Esophagus muscularis mucosa (tissue), 4 donors: ENCODE measurements at regions not wholly inside any gene's neighbourhood (a gene's known extent, or its start where the extent isn't known, plus 50 kb on each side); places are given as distances from the start of the nearest gene placed in this dataset.
A peak's percentile ranks its signal among the peaks of the same experiment; 100 is the strongest.

ENCODE experiments used
- DNase-seq: peaks from one replicate; pipeline ENCODE4 v3.0.0-alpha.2; 2017; ENCODE audit errors: extremely low spot score
- H3K27ac ChIP-seq, 4 donors: fragments of 200-600 bp; sonication (generic); replicated peaks in 1 of 4; 1 replicate in 3 of 4; 2 replicates in 1 of 4; pipeline ENCODE4 v1.5.1; 2016 to 2019; ENCODE audit warnings: mild to moderate bottlenecking in 1 of 4
- H3K27me3 ChIP-seq, 4 donors: fragments of 200-600 bp; sonication (generic); one replicate each; pipeline versions ENCODE4 v1.5.1 to v1.6.0; 2016 to 2019
- H3K36me3 ChIP-seq, 4 donors: fragments of 200-600 bp; sonication (generic); one replicate each; pipeline ENCODE4 v1.5.1; 2016 to 2019
- H3K4me1 ChIP-seq, 4 donors: fragments of 200-600 bp; sonication (generic); one replicate each; pipeline ENCODE4 v1.5.1; 2016 to 2019
- H3K4me3 ChIP-seq, 4 donors: fragments of 200-600 bp; sonication (generic); 1 replicate in 2 of 4; 2 replicates in 2 of 4; pipeline ENCODE4 v1.5.1; 2016 to 2019; ENCODE audit warnings: mild to moderate bottlenecking in 4 of 4, moderate library complexity in 1 of 4
- H3K9me3 ChIP-seq, 4 donors: fragments of 200-600 bp; sonication (generic); 1 replicate in 3 of 4; 2 replicates in 1 of 4; pipeline ENCODE4 v1.5.1; 2016 to 2019
- EP300 ChIP-seq: sonication (generic); formaldehyde crosslinking; IDR thresholded peaks from one replicate; pipeline ENCODE4 v1.6.1; 2017; ENCODE audit warnings: antibody characterized with exemption
- POLR2A ChIP-seq: fragments of 450-650 bp; IDR thresholded peaks from one replicate; pipeline ENCODE4 v1.6.1; 2017; ENCODE audit warnings: antibody characterized with exemption, moderate library complexity, mild to moderate bottlenecking, low read depth
- POLR2AphosphoS5 ChIP-seq, 2 donors: sonication (generic); formaldehyde crosslinking; IDR thresholded peaks; one replicate each; pipeline ENCODE4 v1.6.1; 2017; ENCODE audit warnings: antibody characterized with exemption in 2 of 2
- WGBS: methylation state at CpG from one replicate; pipeline ENCODE4 v1.1.5; 2018; 5-methylcytosine and 5-hydroxymethylcytosine counted together
- intact Hi-C: fragments of 100-400 bp; cut with DNase I; formaldehyde crosslinking; loops from one replicate; pipeline ENCODE4 v1.15.1; 2023
- TF ChIP-seq, protein P1 (sequence below), 3 experiments: fragments of 200-600 bp in 2 of 3; fragments of 450-650 bp in 1 of 3; sonication (generic) in 2 of 3; IDR thresholded peaks; one replicate each; pipeline ENCODE4 v1.5.1; 2017 to 2019; ENCODE audit warnings: antibody characterized with exemption in 3 of 3, mild to moderate bottlenecking in 2 of 3, moderate library complexity in 1 of 3

DNA sequence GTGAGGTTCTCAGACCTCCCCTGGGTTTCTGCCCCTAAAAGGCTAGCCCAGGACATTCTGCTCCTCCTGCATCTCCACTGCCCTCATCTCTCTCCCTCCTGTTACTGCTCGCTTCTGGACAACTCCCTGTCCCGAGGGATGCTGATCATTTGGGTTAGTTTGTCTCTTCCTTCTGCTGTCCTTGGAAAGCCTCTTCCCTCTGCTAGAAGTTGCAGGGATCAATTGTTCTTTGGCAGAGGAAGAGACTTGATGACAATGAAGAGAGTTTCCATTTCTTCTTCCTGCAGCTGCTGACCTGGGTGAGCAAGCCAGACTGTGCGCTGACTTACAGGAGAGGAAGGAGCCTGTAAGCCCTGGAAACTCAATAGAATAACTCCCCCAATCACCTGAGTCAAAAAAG is 68.9 kb downstream of the RDH14 start:
- Histone ChIP-seq H3K27me3 (no peaks in the 10 kb centered on the region), H3K36me3 (no peaks in the 10 kb centered on the region), H3K4me3 (no peak overlapping the region), H3K27ac (no peak overlapping the region), H3K4me1 (peaks cover 0 to 19% (median 10%) of the 10 kb centered on the region in 4 donors), H3K9me3 (no peaks in the 10 kb centered on the region)
- 72% methylated on average over 3 of the region's 3 CpGs for WGBS
- no peak for TF ChIP-seq POLR2AphosphoS5 (IDR thresholded peaks at IDR 0.05)
- TF ChIP-seq EP300, result no peak
- TF ChIP-seq, protein P1, sequence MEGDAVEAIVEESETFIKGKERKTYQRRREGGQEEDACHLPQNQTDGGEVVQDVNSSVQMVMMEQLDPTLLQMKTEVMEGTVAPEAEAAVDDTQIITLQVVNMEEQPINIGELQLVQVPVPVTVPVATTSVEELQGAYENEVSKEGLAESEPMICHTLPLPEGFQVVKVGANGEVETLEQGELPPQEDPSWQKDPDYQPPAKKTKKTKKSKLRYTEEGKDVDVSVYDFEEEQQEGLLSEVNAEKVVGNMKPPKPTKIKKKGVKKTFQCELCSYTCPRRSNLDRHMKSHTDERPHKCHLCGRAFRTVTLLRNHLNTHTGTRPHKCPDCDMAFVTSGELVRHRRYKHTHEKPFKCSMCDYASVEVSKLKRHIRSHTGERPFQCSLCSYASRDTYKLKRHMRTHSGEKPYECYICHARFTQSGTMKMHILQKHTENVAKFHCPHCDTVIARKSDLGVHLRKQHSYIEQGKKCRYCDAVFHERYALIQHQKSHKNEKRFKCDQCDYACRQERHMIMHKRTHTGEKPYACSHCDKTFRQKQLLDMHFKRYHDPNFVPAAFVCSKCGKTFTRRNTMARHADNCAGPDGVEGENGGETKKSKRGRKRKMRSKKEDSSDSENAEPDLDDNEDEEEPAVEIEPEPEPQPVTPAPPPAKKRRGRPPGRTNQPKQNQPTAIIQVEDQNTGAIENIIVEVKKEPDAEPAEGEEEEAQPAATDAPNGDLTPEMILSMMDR (IDR thresholded peaks at IDR 0.05), result no peak
- no peak for TF ChIP-seq POLR2A
- DNase-seq, result no peak
- intact Hi-C loops, result no loop called here

DNA sequence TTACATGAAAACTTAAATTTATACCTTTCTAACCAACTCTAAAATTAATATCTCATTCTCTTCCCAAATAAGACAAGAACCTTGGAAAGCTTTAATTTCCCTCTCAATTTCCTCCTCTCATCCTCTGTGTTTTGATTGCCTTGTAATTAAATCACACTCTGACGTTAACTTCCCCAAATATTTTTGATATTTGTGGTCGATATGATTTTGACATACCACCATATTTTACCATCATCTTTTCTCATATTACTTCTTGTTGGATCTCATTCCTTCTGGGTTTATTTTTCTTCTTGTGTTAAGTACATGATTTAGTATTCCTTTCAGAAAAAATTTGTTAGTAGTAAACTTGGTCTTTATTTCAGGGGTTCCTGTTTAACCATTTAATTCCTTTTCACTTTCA is 69.6 kb downstream of the RDH14 start:
- H3K36me3 ChIP-seq, result no peaks in the 10 kb centered on the region
- no peaks in the 10 kb centered on the region for H3K27me3 ChIP-seq
- peaks cover 0 to 21% (median 10%) of the 10 kb centered on the region in 4 donors for H3K4me1 ChIP-seq
- DNase-seq, result no peak
- no peak overlapping the region for H3K27ac ChIP-seq
- 60% methylated on average over 2 of the region's 2 CpGs for WGBS
- no peak for TF ChIP-seq POLR2A
- TF ChIP-seq, protein P1 (IDR thresholded peaks at IDR 0.05), result no peak
- no peak overlapping the region for H3K4me3 ChIP-seq
- intact Hi-C loops, result no loop called here
- no peaks in the 10 kb centered on the region for H3K9me3 ChIP-seq

GRCh38 chr2:18487106-18487913 is 73.1 kb downstream of the RDH14 start:
- WGBS, result 87% methylated on average over 2 of the region's 2 CpGs
- H3K27me3 ChIP-seq, result no peaks in the 10 kb centered on the region
- no peak for DNase-seq
- no peaks in the 10 kb centered on the region for H3K36me3 ChIP-seq
- H3K27ac ChIP-seq, result no peak overlapping the region
- no peak overlapping the region for H3K4me3 ChIP-seq
- no peaks in the 10 kb centered on the region for H3K9me3 ChIP-seq
- no peak for TF ChIP-seq POLR2AphosphoS5 (IDR thresholded peaks at IDR 0.05)
- no peak for TF ChIP-seq EP300
- TF ChIP-seq, protein P1 (IDR thresholded peaks at IDR 0.05), result no peak
- no peak for TF ChIP-seq POLR2A
- intact Hi-C loops, result no loop called here
- peaks cover 0 to 33% (median 16%) of the 10 kb centered on the region in 4 donors for H3K4me1 ChIP-seq

DNA sequence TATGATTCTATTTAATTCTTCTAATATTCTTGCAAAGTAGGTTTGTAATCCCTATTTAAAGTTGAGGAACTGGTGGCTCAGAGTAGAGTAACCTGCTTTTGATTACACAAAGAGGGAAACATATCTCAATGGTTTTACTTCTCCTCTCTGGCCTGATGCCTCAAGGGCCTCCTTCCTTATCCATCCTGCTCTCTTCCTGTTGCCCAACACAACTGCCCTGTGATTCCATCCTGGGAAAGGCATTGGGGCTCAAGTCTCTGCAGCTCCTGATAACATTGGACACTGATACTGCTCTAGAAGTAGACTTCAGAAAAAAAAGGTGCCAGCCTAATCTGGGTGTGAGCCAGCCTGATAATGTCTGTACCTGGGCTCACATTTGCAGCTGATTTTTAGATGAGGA is 75.8 kb downstream of the RDH14 start:
- Histone ChIP-seq H3K4me3 (no peak overlapping the region), H3K27ac (peak overlapping the region; percentile 21 to 36 (median 29)), H3K27me3 (no peaks in the 10 kb centered on the region), H3K4me1 (peaks cover 0 to 46% (median 33%) of the 10 kb centered on the region in 4 donors), H3K36me3 (no peaks in the 10 kb centered on the region), H3K9me3 (no peaks in the 10 kb centered on the region)
- TF ChIP-seq POLR2A (no peak), EP300 (no peak), POLR2AphosphoS5 (IDR thresholded peaks at IDR 0.05) (no peak)
- TF ChIP-seq, protein P1 (IDR thresholded peaks at IDR 0.05), result no peak
- intact Hi-C loops, result no loop called here
- no peak for DNase-seq

GRCh38 chr2:18483896-18484295 is 76.6 kb downstream of the RDH14 start:
- no peaks in the 10 kb centered on the region for H3K9me3 ChIP-seq
- DNase-seq, result no peak
- H3K27ac ChIP-seq, result peak overlapping the region in 2 of 4 donors; percentile 31 to 36
- H3K36me3 ChIP-seq, result no peaks in the 10 kb centered on the region
- H3K4me1 ChIP-seq, result peaks cover 0 to 50% (median 38%) of the 10 kb centered on the region in 4 donors
- WGBS, result 71% methylated on average over 3 of the region's 3 CpGs
- no peaks in the 10 kb centered on the region for H3K27me3 ChIP-seq
- TF ChIP-seq POLR2A, result no peak
- TF ChIP-seq POLR2AphosphoS5 (IDR thresholded peaks at IDR 0.05), result peak; percentile 16 to 71
- TF ChIP-seq, protein P1 (IDR thresholded peaks at IDR 0.05), result no peak
- H3K4me3 ChIP-seq, result no peak overlapping the region
- intact Hi-C loops, result no loop called here
